Daoy (cell line): ENCODE measurements at regions not wholly inside any gene's neighbourhood (a gene's known extent, or its start where the extent isn't known, plus 50 kb on each side); places are given as distances from the start of the nearest gene placed in this dataset.
"Not testable (repeated sequence)": the region's sequence is repeated elsewhere in the genome, so short reads cannot be mapped to it uniquely, and the experiment has no call there.

Experiments
- DNase-seq: peaks from one replicate; pipeline ENCODE4 v3.0.0-alpha.2; 2015; ENCODE audit warnings: low read depth

DNA sequence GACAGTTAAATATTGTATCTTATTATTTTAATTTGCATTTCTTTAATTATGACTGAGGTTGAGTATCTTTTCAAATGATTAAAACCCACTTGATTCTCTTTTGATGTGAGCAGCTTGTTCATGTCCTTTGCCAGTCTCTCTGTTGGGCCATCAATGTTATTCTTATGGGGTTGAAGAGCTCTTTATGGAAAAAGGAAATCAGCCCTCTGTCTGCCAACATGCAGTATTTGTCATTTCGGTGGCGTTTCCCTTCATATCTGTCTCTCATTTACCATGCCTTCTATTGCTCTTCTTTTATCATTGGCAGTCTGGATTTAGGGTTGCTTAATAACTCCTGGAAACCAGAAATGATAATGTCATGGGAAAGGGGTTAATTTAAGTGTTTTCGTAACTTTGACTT, 340.7 kb upstream of the DNAJC19 start:
- no peak for DNase-seq

DNA sequence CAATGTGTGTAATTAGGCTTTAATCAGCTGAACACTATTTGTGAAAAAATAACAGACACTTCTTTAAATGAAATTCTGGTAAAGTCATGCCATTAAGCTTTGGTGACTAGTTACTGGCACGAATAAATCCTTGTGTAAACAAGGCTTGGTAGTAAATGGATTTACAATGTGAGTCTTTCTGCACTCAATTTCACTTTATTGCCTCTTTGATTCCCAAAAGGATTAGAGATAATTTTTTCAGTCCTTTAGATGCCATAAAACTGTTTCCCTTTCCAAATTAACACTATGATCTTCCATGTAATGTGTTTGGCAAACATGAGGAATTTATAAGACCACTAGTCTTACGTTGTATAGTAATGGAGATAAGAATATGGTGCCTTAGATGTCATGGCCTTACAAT, 339.5 kb upstream of the DNAJC19 start:
- DNase-seq = no peak

DNA sequence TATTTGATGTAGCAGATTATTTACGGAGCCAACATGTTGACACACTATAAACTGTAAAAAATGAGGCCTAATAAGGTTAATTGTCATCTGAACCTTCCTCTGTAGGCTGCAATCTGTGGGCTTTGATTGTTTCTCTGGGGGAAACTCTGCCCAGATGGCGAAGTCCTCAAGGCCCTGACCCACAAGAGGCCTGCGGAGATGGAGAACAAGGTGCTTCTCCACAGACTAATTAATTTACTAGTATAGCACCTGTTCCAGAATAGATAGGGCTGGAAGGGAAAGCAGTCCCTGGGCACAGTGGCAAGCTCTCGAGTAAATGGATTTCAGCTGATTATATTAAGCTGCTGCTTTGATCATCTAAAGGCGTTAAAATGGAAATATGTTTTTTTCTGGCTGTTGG, 338.8 kb upstream of the DNAJC19 start:
- DNase-seq = no peak

DNA sequence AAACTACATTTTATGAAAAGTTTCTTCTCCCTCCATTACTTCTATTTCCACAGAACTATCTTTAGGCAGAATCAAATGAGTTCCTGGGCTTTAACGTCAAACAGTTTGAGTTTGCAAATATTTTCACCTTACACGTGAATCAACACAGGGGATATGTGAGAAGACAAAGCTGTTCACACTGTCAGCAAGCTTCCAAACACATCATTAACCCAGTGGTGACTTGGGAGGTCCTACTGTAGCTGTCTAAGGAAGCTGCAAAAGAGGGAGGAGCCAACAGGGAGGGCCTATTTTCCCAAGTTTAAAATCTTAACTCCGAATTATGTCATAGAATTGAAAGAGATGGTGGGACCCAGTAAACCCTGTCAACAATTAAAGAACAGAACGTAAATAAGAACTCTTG, 337.8 kb upstream of the DNAJC19 start:
- DNase-seq = no peak

DNA sequence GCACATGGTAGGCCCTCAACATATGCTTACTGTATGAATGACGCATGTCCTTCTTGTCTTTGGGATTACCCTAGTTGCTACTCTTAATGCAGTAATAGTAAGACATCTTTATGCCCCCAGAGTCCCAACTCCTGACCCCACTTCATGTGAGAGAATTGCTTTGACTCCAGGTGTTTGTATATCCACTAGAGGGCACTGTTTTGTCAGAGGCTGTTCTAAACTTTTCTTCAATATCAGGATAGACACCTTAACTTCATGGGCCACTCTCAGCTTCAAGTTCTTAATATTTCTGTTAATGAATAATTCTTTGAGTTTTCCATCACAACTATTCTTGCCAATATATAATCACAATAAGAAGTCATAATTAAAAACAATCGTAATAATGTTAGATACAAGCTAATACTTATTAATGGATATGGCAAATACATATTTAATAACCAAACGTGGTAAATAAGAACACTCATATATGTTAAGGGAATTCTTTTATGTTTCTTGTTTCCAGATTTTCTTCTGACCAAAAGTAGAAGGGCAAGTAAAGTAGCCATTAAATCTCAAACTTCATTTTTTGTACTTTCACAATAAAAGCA, 337.2 kb upstream of the DNAJC19 start:
- peak; percentile 10 for DNase-seq

DNA sequence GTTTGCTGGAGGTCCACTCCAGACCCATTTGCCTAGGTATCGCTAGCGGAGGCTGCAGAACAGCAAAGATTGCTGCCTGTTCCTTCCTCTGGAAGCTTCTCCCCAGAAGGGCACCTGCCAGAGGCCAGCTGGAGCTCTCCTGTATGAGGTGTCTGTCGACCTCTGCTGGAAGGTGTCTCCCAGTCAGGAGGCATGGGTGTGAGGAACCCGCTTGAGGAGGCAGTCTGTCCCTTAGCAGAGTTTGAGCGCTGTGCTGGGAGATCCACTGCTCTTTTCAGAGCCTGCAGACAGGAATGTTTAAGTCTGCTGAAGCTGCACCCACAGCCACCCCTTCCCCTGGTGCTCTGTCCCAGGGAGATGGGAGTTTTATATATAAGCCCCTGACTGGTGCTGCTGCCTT, 335.0 kb upstream of the DNAJC19 start:
- not testable (repeated sequence) for DNase-seq

DNA sequence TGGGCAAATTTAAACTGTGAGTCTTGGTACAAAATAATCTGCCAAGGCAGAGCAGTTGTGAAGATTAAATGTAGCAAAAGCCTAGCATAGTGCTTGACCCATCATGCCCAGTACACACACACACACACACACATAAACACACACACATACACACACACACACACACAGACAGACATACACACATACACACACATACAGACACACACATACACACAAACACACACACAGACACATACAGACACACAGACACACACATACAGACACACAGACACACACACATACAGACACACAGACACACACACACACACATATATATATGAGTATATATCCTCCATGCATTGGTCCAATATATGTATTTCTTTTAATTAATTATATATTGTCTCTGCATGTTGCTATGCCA, 328.8 kb upstream of the DNAJC19 start:
- DNase-seq = no peak

DNA sequence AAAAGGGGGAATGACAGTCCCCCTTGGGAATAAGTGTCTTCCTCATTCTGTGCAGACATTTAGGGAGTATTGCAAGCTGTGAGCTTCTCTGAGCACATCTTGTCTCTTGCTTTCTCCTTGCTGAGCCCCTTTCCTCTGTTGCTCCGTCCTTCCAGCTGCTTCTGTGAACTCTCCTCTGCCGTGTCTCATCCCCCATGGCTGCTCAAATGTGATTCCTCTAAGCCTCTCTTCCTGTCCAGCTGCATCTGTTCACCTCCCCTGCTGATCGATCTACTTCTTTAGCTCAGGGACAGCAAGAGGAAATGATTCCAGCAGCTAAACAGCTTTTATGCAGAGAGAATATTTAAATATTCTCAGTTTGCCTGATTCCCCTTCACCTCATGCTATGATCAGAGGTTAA, 328.0 kb upstream of the DNAJC19 start:
- DNase-seq = no peak

DNA sequence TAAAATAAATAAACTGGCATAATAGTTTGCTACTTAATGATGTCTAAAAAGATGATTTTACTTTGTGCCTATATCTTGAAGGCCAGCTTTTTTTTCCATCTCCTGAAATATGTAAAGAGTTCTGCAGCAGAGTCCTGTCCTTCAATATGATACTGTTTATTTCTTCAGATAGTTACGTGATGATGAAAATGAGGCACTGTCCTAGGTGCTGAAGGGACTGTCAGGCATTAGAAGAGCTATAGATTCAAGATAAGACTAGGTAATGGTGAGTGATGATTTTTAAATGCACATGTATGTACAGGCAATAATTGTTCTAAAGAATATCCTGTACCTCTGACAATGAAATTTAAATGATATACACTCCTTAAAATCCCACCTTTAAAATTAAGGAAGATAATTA, 326.9 kb upstream of the DNAJC19 start:
- DNase-seq = peak; percentile 17

DNA sequence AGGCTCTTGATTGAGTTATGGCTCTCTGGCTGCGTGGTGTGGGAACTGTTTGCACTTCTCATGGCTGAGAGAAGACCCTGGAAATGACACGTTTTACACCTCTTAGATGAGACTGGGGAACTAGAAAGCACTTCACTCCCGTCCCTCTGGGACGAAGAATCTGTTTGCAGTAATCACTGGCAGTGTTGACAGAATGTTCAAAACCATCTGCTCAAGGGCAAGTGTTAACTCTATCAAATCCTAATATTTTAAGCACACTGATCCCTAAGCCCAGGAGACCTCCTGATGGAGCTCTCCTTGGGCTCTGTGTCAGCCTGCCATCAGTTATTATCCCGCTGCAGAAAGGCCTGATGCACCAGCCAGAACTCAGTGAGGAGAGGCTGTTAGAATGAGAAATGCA, 323.8 kb upstream of the DNAJC19 start:
- DNase-seq = no peak

DNA sequence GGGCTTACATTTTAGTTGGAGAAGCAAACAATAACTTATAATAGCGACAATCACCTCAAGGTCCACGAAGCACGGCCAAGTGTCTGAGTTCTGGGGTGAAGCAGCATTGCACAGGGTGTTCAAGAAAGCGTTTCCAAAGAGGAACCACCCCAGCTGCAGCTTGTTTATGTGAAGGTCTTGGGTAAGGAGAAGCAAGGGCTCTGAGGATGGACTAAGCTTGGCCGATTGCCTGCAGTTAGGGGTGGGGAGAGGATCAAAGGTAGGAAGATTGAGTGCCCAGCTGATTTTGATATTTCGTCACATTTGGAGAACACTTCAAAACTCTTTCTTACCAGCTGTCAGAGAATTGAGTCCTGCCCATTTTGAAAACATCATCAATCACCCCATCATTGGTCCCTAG, 321.6 kb upstream of the DNAJC19 start:
- no peak for DNase-seq

DNA sequence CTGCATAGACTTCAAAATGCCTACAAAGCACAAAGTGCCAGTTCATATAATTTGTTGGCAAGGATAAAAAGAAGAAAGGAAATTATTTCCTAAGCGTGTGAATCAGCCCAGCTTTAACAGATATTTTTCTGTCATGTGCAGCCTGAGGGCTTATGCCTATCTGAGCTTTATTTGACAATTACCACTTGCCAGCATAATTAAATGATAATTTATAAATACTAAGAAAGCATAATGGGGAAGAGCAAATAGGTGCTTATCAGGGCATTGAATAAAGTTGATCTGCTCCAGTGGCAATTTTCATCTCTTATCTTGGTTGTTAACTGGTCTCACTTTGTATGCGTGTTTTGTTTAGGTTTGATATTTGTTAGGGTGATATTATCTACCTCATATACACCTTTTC, 313.4 kb upstream of the DNAJC19 start:
- no peak for DNase-seq

DNA sequence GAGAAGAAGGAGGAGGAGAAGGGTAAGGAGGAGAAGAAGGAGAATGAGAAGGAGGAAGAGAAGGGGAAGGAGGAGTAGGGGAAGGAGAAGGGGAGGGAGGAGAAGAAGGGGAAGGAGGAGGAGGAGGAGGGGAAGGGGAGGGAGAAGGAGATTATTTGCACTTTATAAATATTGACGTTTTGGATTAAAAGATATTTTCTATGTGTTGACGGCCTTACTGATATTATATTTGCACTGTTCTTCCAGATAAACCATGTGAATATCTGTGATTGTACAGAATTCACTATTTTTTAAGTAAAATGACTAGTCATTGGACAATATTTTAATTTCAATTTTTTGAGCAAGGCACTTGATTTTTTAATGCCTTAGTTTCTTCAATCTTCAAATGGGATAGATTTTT, 310.5 kb upstream of the DNAJC19 start:
- DNase-seq = no peak

DNA sequence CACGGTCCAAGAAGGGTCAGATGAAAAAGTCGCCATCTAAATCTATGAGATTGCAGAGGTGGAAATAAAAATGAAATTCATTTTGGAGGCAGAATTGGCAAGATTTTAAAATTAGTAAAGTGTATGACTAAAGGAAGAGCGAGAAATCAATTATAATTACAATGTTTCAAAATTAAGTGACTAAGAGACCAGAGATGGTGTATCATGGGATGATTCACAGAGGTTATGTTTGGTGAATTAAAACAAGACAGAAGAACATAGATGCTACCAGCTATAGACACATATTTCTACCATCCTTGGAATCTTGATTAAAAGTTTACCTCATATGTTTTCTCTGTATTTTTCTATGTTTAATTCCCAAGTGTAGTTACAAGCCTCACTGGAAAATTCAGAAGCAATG, 308.9 kb upstream of the DNAJC19 start:
- DNase-seq = no peak

DNA sequence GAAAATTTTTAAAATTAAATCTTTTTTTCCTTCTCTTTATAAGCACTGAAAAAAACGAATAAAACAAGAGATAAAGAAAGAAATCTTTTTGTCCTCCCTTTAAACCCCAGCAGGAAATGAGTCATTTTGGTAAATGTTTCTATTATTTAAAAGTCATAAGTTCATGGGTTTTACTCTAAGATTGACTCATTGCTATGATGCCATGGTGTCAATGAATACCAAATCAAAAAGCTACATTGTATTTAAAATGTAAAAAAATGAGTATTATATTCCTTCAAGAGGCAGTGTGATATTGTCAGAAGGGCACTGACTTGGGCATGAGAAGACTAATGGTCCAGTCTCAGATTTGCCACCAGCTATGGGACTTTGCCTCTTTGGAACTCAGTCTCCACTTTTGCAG, 303.4 kb upstream of the DNAJC19 start:
- DNase-seq = peak; percentile 28

DNA sequence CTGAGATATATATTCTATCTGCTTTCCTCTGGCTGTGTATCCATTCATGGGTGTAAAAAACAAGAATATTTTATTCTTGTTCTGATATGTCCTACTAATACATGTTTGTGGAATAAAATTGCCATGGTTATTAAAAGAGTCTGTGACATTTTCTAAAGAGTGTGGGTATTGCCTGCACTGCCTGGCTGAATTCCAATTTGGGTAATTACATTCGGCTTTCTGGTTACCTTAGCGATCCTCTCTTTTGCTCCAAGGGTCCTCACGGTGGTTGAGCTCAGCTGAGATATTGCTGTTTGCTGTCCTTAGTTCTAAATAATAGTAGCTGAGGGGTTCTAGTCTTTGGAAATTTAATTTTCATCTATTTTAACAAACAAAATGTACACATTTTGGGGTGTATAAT, 301.4 kb upstream of the DNAJC19 start:
- no peak for DNase-seq

DNA sequence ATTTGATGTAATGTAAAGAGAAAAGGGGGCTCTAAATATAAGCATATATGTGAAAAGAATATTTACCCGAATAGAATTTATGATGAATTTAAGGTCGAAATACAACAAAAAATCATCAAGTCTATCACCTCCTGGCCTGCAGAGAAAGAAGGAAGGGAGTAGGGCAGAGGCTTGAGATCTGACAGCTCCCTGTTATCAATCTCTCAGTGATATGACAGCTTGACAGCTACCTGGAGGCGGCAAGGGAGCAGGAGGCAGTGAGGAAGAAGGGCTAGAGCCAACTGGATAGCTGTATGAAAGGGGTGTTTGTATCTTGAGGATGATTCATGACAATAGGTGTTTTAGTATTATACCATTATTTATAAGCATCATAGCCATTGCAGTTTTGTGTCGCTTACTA, 299.8 kb upstream of the DNAJC19 start:
- DNase-seq = no peak

DNA sequence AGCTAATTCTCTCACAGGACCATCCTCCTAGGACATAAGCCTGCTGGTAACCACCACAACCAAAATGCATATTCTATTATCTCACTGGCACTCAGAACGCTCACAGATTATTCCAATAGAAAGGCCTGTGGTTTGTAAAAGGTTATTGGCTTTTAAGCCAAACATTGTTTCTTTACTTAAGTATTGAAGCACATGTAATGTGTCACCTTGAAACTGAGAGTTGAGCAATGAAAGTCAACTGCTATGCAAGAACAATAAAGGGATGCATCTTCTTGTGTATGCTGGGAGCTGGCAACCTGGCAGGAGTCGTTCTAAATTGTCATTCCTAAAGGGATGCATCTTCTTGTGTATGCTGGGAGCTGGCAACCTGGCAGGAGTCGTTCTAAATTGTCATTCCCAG, 298.6 kb upstream of the DNAJC19 start:
- no peak for DNase-seq

DNA sequence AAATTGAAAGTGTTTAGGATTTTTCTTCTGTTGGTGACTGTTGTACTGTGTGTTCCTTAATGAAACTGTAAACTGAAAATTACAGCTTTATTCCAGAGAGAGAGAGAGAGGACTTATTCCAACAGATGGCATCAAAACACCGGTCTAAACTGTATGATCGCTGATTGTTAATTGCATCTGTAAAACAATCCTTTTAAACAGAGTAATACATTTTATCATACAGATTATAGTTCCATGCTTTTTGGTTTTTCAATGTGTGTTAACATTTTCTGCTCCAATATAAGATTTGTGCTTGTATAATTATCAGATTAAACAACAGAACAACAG, 289.7 kb upstream of the DNAJC19 start:
- no peak for DNase-seq

DNA sequence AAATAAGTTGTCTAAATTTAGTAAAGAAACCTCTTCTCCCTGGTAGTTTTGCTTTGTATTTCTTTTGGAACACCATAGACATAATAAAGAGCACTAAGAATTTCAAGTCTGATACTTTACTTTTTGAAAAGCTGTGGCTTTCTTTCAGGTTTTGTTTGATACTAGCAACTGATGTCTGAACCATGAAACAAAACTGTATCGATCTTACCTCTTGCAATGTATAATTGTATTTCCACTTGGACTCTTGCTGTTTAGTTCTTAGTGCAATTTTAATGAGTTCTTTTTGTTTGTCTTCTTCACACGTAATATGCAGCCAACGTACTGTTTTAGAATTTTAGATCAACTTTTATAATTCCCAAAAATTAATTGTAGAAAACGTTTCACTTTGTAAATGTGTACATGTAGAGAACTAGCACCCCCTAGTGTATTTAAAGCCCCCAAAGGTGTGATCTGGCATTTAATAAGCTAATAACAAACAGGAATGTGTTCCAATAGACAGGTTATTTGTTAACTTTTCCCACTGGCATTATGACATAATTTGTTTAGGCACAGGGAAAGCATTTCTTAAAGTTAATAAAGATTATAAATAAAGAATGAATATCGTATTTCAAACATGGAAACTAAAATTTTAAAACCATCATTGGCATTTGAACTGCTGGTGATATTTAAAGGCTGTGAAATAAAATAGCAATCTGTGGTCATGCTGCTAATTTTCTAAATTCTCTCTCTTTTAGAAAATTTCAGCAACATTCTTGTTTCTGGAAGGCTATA, 289.1 kb upstream of the DNAJC19 start:
- DNase-seq = no peak

DNA sequence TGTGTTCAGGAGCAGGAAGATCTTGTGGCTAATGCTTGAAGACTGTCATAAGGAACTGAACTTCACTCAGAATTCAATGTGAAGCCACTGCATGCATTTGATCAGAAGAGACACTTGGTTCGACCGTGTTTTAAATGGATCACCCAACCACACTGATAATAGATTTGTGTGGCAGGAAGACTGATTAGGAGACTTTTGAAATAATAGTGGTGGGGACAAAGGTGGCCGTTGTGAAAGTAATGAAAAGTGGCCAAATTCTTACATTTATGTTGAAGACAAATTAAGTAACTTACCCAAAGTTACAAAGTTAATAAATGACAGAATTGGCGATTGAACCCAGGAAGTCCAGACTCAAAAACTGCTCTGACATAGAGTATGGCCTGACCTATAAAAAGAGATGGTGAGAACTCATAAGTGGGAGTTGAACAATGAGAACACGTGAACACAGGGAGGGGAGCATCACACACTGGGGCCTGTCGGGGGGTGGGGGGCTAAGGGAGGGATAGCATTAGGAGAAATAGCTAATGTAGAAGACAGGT, 286.9 kb upstream of the DNAJC19 start:
- DNase-seq = no peak

DNA sequence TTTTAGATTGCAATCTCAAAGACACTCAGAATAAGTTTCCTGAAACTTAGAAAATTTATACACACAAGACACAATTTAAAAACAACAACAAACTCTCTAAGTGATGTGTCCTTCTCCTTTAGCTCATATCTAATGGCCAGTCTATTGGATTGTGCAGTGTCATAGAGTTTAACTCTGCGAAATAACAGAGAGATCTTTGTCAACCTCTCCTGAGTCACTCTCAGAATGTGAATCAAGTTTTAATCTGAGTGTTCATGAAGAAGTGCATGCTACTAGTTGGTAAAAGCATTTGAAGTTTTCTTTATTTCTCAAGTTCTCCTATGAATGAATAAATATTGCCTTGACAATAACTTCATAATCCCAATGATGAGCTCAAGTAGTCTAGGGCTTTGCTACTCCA, 284.5 kb upstream of the DNAJC19 start:
- no peak for DNase-seq

DNA sequence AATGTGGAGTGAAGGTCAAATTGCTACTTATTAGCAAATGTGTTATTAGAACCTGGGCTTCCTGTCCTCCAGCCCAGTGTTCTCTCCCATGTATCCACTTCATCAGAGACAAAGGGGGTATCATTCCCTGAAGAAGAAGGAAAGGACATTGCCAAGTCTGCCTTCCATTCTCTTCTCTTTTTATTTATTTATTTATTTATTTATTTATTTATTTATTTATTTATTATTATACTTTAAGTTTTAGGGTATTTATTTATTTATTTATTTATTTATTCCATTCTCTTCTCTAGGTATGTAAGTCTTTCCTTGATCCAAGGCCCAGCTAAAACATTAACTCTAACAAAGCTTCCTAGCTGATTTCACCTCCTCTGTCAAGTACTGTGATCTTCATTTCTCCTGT, 277.8 kb upstream of the DNAJC19 start:
- no peak for DNase-seq
